ENCODE measurements at regions not wholly inside any gene's neighbourhood (a gene's known extent, or its start where the extent isn't known, plus 50 kb on each side); places are given as distances from the start of the nearest gene placed in this dataset.

DNA sequence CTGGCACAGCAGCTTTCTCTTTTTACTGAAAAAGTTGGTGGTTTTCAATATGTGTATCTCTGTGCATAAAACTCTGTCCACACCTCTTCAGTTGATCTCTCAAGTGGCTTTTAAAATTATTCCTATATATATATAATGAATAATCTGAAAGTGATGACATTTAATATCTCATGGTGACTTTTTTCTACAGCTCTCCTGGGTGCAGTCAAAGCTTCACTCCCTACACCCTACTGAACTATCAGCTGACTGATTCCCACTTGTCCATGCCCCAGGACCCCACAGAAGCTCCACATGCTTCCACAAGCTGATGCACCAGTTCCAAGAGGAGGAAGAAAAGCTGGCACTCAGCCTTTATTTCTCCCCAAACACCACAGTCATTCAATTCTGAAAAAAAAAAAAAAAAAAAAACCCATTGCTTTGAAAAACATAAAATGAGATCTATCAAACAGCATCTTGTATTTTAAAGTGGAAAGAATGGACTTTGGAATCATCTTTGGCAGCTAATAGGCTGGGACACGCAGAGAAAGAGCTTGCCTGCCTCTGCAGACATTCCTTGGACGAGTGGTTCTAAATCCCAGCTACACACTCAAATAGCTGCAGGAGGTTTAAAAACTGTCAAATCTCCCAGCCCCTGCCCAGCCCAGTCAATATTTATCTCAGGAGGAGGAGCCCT is 75.3 kb upstream of the GDF10 start:
- H3K4me3 ChIP-seq (ENCODE audit: low read depth, low read length), result no peak overlapping the region
- TF ChIP-seq, protein P1, sequence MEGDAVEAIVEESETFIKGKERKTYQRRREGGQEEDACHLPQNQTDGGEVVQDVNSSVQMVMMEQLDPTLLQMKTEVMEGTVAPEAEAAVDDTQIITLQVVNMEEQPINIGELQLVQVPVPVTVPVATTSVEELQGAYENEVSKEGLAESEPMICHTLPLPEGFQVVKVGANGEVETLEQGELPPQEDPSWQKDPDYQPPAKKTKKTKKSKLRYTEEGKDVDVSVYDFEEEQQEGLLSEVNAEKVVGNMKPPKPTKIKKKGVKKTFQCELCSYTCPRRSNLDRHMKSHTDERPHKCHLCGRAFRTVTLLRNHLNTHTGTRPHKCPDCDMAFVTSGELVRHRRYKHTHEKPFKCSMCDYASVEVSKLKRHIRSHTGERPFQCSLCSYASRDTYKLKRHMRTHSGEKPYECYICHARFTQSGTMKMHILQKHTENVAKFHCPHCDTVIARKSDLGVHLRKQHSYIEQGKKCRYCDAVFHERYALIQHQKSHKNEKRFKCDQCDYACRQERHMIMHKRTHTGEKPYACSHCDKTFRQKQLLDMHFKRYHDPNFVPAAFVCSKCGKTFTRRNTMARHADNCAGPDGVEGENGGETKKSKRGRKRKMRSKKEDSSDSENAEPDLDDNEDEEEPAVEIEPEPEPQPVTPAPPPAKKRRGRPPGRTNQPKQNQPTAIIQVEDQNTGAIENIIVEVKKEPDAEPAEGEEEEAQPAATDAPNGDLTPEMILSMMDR (IDR thresholded peaks at IDR 0.05; ENCODE audit: insufficient read depth, low read depth, low read length), result no peak
- DNase-seq (ENCODE audit: low read depth), result no peak

DNA sequence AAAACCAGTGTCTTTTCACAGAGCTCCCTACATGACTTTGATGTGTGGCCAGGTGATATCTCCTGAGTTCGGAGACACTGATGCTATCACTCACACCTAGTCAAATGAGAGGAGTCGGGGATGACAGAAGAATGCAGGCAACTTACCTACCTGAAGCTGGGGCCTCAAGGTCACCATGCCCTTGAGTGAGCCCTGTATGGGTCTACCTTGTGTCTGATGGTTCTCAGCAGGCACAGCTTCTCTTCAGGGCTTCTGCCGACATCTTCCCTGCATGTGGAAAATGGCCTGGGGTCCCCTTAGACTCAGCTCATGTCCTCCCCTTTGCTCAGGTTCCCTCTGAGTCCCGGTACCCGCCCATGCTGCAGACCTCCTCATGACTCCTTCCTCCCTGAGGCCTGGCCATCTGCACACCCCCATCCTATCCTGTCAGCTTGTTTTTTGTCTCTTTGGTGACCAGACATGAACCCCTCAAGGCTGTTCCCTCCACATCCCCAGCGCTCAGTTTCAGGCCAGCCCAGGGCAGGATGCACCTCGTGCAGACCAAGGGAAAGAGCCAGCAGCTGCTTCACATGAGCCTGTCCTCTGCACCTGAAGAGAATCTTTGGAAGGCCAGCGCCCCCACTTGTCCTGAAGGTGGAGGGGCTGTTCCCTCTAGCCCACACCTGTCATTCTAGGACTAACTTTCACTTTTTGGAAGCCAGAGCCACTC is 74.6 kb upstream of the GDF10 start:
- TF ChIP-seq, protein P1 (IDR thresholded peaks at IDR 0.05; ENCODE audit: insufficient read depth, low read depth, low read length), result no peak
- no peak overlapping the region for H3K4me3 ChIP-seq (ENCODE audit: low read depth, low read length)
- DNase-seq (ENCODE audit: low read depth), result no peak

GRCh38 chr10:47225928-47226645 is 73.9 kb upstream of the GDF10 start:
- no peak for DNase-seq (ENCODE audit: low read depth)
- TF ChIP-seq, protein P1 (IDR thresholded peaks at IDR 0.05; ENCODE audit: insufficient read depth, low read depth, low read length), result no peak

DNA sequence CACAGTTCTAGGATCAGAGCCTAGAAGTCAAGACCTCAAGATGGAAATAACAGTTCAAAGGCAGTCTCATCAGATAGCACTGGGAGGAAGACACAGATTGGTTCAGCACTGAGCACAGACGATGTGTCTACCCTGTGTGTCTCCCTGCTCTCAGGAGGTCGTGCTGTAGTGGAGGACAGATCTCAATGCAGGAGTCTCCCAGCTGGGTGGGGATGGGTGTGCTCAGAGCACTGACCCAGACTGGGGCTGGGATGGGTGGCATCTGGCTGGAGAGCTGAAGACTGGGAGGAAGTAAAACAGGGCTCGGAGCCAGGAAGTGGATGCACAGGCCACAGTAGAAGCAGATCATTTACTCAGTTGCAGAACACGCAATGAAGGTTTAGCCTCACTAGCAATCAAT is 69.5 kb upstream of the GDF10 start:
- TF ChIP-seq, protein P1 (IDR thresholded peaks at IDR 0.05; ENCODE audit: insufficient read depth, low read depth, low read length), result no peak
- DNase-seq (ENCODE audit: low read depth), result no peak
- H3K4me3 ChIP-seq (ENCODE audit: low read depth, low read length), result no peak overlapping the region

More at GRCh38 chr10:47225928-47226645, 73.9 kb upstream of the GDF10 start:
- H3K4me3 ChIP-seq (ENCODE audit: low read depth, low read length), result no peak overlapping the region

DNA sequence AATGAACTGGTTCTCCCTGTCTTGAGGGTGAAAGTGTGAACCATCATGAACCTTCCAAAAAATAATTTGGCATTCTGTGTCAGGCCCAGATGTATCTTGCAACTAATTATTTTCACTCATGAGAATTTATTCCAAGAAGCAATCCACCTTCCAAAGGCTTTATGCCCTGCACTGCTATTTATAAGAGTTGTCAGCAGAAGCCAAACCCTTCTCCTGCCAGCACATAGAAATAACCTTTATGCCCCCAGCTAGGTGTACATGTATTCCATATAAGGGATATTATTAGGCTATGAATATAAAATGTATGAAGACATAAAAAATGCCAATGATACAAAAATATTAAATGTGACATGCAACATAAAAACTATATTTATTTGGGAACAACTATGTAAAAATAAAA is 69.0 kb upstream of the GDF10 start:
- no peak for DNase-seq (ENCODE audit: low read depth)
- no peak overlapping the region for H3K4me3 ChIP-seq (ENCODE audit: low read depth, low read length)
- TF ChIP-seq, protein P1 (IDR thresholded peaks at IDR 0.05; ENCODE audit: insufficient read depth, low read depth, low read length), result no peak

- DNase-seq (ENCODE audit: low read depth), result no peak
- no peak overlapping the region for H3K4me3 ChIP-seq (ENCODE audit: low read depth, low read length)
- TF ChIP-seq, protein P1 (IDR thresholded peaks at IDR 0.05; ENCODE audit: insufficient read depth, low read depth, low read length), result no peak
Observed at GRCh38 chr10:47231414-47231813, 68.6 kb upstream of the GDF10 start.

Measured in fibroblast of villous mesenchyme (primary cell).